Cardiac muscle cell (in vitro differentiated cells and primary cell): ENCODE measurements at regions not wholly inside any gene's neighbourhood (a gene's known extent, or its start where the extent isn't known, plus 50 kb on each side); places are given as distances from the start of the nearest gene placed in this dataset.

Experiments
- DNase-seq, 2 donors: peaks; one replicate each; pipeline versions ENCODE4 v3.0.0 to v3.0.0-alpha.2; 2010 to 2017; ENCODE audit warnings: low read depth in 1 of 2, low spot score in 1 of 2
- H3K27ac ChIP-seq: fragments of 200-600 bp; sonication (generic); 2 replicates; pipeline ENCODE4 v1.5.1; 2016
- H3K27me3 ChIP-seq: fragments of 200-600 bp; sonication (generic); 2 replicates; pipeline ENCODE4 v1.6.0; 2016; ENCODE audit warnings: control low read depth
- H3K36me3 ChIP-seq: fragments of 200-600 bp; sonication (generic); 2 replicates; pipeline ENCODE4 v1.5.1; 2016; ENCODE audit warnings: control low read depth
- H3K4me1 ChIP-seq: fragments of 200-600 bp; sonication (generic); 2 replicates; pipeline ENCODE4 v1.8.1; 2017; ENCODE audit warnings: low read depth, mild to moderate bottlenecking, mixed run types
- H3K4me3 ChIP-seq: fragments of 200-600 bp; sonication (generic); 2 replicates; pipeline ENCODE4 v1.5.1; 2016; ENCODE audit warnings: mild to moderate bottlenecking
- H3K9me3 ChIP-seq: fragments of 200-600 bp; sonication (generic); 2 replicates; pipeline ENCODE4 v1.5.1; 2017; ENCODE audit warnings: low read depth, mild to moderate bottlenecking, control low read depth
- TF ChIP-seq, protein P1 (sequence below): IDR thresholded peaks from 2 replicates; pipeline ENCODE4 v1.5.1; 2012; ENCODE audit warnings: low read depth, mild to moderate bottlenecking, low read length

- Histone ChIP-seq H3K4me3 (no peak overlapping the region), H3K27ac (no peak overlapping the region), H3K9me3 (no peaks in the 10 kb centered on the region), H3K36me3 (no peaks in the 10 kb centered on the region), H3K4me1 (no peaks in the 10 kb centered on the region), H3K27me3 (no peaks in the 10 kb centered on the region)
- TF ChIP-seq, protein P1, sequence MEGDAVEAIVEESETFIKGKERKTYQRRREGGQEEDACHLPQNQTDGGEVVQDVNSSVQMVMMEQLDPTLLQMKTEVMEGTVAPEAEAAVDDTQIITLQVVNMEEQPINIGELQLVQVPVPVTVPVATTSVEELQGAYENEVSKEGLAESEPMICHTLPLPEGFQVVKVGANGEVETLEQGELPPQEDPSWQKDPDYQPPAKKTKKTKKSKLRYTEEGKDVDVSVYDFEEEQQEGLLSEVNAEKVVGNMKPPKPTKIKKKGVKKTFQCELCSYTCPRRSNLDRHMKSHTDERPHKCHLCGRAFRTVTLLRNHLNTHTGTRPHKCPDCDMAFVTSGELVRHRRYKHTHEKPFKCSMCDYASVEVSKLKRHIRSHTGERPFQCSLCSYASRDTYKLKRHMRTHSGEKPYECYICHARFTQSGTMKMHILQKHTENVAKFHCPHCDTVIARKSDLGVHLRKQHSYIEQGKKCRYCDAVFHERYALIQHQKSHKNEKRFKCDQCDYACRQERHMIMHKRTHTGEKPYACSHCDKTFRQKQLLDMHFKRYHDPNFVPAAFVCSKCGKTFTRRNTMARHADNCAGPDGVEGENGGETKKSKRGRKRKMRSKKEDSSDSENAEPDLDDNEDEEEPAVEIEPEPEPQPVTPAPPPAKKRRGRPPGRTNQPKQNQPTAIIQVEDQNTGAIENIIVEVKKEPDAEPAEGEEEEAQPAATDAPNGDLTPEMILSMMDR, result no peak
- no peak for DNase-seq
These were observed 127.8 kb downstream of the CRLF2 start for GRCh38 chrX:1084689-1085088.

- TF ChIP-seq, protein P1, result no peak
- DNase-seq, result no peak
These were observed 135.4 kb downstream of the CRLF2 start for GRCh38 chrX:1076871-1077651.

DNA sequence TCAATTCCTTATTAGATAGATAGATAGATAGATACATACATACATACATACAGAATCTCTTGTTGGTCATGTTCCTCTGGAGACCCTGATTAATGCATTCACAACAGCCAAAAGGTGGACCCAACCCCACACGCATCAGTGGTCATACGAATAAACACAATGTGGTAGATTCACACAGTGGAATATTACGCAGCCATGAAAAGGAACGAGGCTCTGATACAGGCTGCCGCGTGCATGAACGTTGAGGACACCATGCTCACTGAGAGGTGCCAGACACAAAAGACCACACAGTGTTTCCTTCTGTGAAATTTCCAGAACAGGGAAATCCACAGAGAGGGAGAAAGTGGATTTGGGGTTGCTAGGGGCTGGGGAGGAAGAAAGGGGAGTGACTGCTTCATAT, 136.7 kb downstream of the CRLF2 start:
- Histone ChIP-seq H3K36me3 (no peaks in the 10 kb centered on the region), H3K27ac (no peak overlapping the region), H3K4me3 (no peak overlapping the region), H3K9me3 (no peaks in the 10 kb centered on the region), H3K4me1 (no peaks in the 10 kb centered on the region), H3K27me3 (no peaks in the 10 kb centered on the region)
- TF ChIP-seq, protein P1, result no peak
- DNase-seq, result no peak

More at GRCh38 chrX:1076871-1077651, 135.4 kb downstream of the CRLF2 start:
- Histone ChIP-seq H3K27me3 (no peaks in the 10 kb centered on the region), H3K36me3 (no peaks in the 10 kb centered on the region), H3K4me3 (no peak overlapping the region), H3K4me1 (no peaks in the 10 kb centered on the region), H3K27ac (no peak overlapping the region), H3K9me3 (no peaks in the 10 kb centered on the region)

GRCh38 chrX:1075156-1075555, 137.3 kb downstream of the CRLF2 start:
- Histone ChIP-seq H3K4me1 (no peaks in the 10 kb centered on the region), H3K27me3 (no peaks in the 10 kb centered on the region), H3K9me3 (no peaks in the 10 kb centered on the region), H3K4me3 (no peak overlapping the region), H3K27ac (no peak overlapping the region), H3K36me3 (no peaks in the 10 kb centered on the region)
- TF ChIP-seq, protein P1, result no peak
- DNase-seq, result no peak

- TF ChIP-seq, protein P1, result no peak
These were observed 137.7 kb downstream of the CRLF2 start for GRCh38 chrX:1074755-1075154.

More at GRCh38 chrX:1074755-1075154, 137.7 kb downstream of the CRLF2 start:
- H3K27me3 ChIP-seq, result no peaks in the 10 kb centered on the region
- no peak overlapping the region for H3K27ac ChIP-seq
- no peak overlapping the region for H3K4me3 ChIP-seq
- no peaks in the 10 kb centered on the region for H3K9me3 ChIP-seq
- no peak for DNase-seq
- no peaks in the 10 kb centered on the region for H3K36me3 ChIP-seq
- H3K4me1 ChIP-seq, result no peaks in the 10 kb centered on the region
